Mucosa of rectum (tissue), 2 donors: ENCODE measurements at regions not wholly inside any gene's neighbourhood (a gene's known extent, or its start where the extent isn't known, plus 50 kb on each side); places are given as distances from the start of the nearest gene placed in this dataset.
A peak's percentile ranks its signal among the peaks of the same experiment; 100 is the strongest.

Experiments
- H3K27ac ChIP-seq, 2 donors: one replicate each; pipeline ENCODE4 v1.7.0; 2013; ENCODE audit warnings: inconsistent platforms in 2 of 2, low read depth in 2 of 2, low read length in 2 of 2
- H3K27me3 ChIP-seq, 2 donors: one replicate each; pipeline ENCODE4 v1.7.0; 2013; ENCODE audit warnings: low read length in 2 of 2; ENCODE audit not compliant: control insufficient read depth in 2 of 2, insufficient read depth in 2 of 2
- H3K36me3 ChIP-seq, 2 donors: one replicate each; pipeline ENCODE4 v1.7.0; 2013; ENCODE audit warnings: low read length in 2 of 2; ENCODE audit not compliant: control insufficient read depth in 2 of 2, insufficient read depth in 2 of 2
- H3K4me1 ChIP-seq, 2 donors: one replicate each; pipeline ENCODE4 v1.7.0; 2013; ENCODE audit warnings: low read length in 2 of 2, mild to moderate bottlenecking in 1 of 2; ENCODE audit not compliant: control insufficient read depth in 2 of 2, insufficient read depth in 2 of 2
- H3K4me3 ChIP-seq, 2 donors: one replicate each; pipeline ENCODE4 v1.7.0; 2013; ENCODE audit warnings: low read length in 2 of 2
- H3K9ac ChIP-seq, 2 donors: one replicate each; pipeline ENCODE4 v1.7.0; 2013; ENCODE audit warnings: low read length in 2 of 2, low read depth in 1 of 2, mild to moderate bottlenecking in 1 of 2
- H3K9me3 ChIP-seq, 2 donors: one replicate each; pipeline ENCODE4 v1.7.0; 2013; ENCODE audit warnings: low read length in 2 of 2; ENCODE audit not compliant: control insufficient read depth in 2 of 2
- donor health status: healthy.
- donor health status: Normal muscosa, but diverticular disease.

DNA sequence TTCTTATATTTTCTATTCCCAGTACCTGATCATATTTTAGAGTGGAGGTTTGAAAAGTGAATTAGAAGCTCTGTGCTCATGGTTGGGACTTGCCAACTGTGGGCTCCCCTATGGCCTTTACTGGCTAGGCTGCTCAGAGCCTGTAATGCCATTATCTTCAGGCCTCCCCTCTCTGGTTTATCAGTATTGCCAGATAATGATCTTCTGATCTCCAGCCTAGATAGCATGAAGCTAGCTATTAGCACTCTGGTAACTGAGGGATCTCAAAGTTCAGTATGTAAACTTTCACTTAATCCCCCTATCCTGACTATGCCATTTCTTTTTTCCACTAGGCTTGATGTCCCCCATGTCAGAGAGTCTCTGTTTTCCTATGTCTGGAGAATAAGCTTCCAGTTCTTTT, 393.7 kb upstream of the CITED2 start:
- no peaks in the 10 kb centered on the region for H3K9me3 ChIP-seq

DNA sequence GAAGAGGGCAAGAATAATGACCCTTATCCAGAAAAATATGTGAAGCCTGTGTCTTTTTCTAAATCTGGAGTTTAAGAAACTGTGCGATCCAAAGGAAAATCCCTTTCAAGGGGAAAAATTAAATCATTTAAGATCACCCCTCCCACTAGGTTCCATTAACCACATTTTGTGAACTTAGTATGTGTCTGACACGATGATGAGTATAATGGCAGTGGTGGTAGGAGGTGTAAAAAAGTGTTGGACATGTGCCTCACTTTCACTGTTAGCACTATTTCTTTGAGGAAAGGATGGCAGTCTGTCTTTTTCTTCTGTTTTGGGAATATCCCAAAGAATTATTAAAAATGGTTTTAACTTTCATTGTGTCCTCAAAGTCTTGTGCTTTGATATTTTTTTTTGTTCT, 392.3 kb upstream of the CITED2 start:
- no peaks in the 10 kb centered on the region for H3K9me3 ChIP-seq
- H3K4me3 ChIP-seq = no peak overlapping the region
- H3K27ac ChIP-seq = no peak overlapping the region
- H3K9ac ChIP-seq = no peak overlapping the region
- peaks cover 0 to 8% of the 10 kb centered on the region in 2 donors for H3K4me1 ChIP-seq
- H3K27me3 ChIP-seq = no peaks in the 10 kb centered on the region
- H3K36me3 ChIP-seq = no peaks in the 10 kb centered on the region

More for the DNA sequence above, 393.7 kb upstream of the CITED2 start:
- H3K27me3 ChIP-seq = no peaks in the 10 kb centered on the region
- H3K4me1 ChIP-seq = peaks cover 0 to 8% of the 10 kb centered on the region in 2 donors
- H3K36me3 ChIP-seq = no peaks in the 10 kb centered on the region
- no peak overlapping the region for H3K4me3 ChIP-seq
- no peak overlapping the region for H3K9ac ChIP-seq
- no peak overlapping the region for H3K27ac ChIP-seq

DNA sequence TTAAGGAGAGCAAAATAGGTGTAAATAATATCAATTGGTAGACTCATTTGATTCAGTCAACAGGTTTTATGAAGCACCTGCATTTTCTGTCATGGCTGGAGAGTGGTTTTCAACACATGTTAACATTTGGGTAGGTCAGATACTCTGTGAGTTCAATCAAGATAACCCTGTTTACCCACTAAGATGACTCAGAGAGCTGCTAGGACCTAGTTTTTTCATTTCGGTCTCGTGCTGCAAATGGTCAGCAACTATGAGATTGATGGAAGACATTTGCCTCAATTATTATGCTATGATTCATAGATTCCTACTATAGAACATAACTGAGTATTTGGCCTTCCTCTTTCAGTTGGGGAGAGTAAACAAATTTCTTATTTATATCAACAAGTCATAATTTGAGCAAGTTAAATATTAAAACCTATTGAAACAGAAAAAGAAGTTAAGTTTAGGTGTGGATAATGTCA, 391.4 kb upstream of the CITED2 start:
- Histone ChIP-seq H3K27ac (no peak overlapping the region), H3K4me1 (peaks cover 0 to 8% of the 10 kb centered on the region in 2 donors), H3K4me3 (no peak overlapping the region), H3K36me3 (no peaks in the 10 kb centered on the region), H3K9me3 (no peaks in the 10 kb centered on the region), H3K27me3 (no peaks in the 10 kb centered on the region), H3K9ac (no peak overlapping the region)

DNA sequence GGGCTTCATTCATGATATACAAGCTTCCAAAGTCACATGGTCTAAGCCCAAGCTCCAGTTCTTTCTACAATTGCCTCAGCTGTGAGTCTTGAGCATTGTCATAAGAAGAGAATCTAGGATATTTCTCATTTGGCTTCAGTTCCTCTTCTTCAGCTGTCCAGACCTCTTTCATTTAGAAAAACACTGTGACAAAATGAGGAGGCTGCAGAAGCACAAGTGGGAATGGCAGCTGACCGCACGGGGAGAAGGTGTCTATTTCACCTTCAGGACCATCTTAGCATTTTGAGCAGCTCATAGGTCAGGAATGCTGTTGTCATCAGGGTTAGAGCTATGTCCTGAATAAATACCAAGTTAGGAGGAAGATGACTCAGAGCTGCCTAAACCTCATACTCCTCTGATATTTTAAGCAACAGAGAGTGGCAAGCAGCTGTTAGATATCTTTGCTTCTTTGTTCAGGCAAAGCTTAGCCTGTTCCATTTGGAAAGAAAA, 390.1 kb upstream of the CITED2 start:
- peak overlapping the region in 1 of 2 donors; percentile 38 for H3K9ac ChIP-seq

DNA sequence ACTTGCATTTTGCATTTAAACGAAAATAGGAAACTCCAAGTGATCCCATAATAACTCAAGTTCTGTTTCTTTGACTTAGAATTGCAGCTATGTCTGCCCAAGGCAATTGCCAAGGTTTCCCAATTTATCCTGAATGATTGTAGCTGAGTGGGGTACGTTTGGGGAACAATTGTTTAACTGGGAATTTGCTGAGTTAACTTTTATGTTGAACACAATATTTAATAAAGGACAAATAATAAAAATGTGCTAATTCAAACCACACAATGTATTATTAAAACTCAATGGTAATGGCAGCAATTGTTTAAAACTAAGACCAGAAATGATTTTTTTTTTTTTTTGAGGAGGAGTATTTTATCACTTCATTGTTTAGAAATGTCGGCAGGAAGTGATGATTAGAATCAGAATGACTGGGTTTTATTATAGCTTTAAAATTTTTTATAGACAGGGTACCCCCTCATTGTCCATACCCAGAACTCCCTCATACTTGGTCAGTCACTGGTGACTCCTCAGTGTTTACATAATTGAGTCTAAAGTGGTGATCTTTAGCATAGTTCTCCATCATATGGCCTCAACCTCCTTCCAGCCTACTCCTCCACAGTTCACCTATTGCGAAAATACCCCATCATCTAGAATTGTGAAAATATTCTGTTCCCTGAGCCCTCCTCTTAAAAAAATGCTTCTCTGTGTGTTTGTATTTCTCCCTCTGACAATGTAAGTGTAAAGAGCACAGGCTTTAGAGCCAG, 389.2 kb upstream of the CITED2 start:
- Histone ChIP-seq H3K4me1 (peaks cover 0 to 8% of the 10 kb centered on the region in 2 donors), H3K4me3 (no peak overlapping the region)

More for the DNA sequence above, 390.1 kb upstream of the CITED2 start:
- no peaks in the 10 kb centered on the region for H3K9me3 ChIP-seq
- H3K4me3 ChIP-seq = peak overlapping the region in 1 of 2 donors; percentile 17
- peak overlapping the region; percentile 50 to 62 for H3K27ac ChIP-seq
- H3K4me1 ChIP-seq = peaks cover 0 to 8% of the 10 kb centered on the region in 2 donors
- H3K27me3 ChIP-seq = no peaks in the 10 kb centered on the region
- no peaks in the 10 kb centered on the region for H3K36me3 ChIP-seq

DNA sequence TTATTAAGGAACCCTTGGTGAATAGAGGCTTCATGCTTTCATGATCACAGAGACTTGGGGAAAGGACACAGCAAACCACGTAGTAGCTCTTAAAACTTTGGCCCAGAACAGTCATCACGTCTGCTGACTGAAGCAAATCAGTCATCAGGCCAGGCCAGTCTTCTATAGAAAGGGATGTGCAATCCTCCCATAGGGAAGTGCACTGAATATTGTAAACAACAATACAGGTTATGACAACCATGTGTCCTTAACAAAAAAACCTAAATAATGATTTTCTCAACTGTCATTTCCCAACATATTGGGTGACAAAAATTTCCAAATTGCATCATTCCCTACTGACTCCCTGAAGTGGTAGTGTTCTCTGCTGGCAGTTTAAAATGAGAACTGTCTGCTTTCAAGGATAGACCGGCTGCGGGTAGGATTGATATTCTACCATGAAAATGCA, 388.2 kb upstream of the CITED2 start:
- Histone ChIP-seq H3K4me3 (no peak overlapping the region), H3K9me3 (no peaks in the 10 kb centered on the region), H3K27ac (no peak overlapping the region), H3K36me3 (no peaks in the 10 kb centered on the region), H3K4me1 (peaks cover 0 to 8% of the 10 kb centered on the region in 2 donors), H3K9ac (no peak overlapping the region), H3K27me3 (no peaks in the 10 kb centered on the region)

More for the DNA sequence above, 389.2 kb upstream of the CITED2 start:
- Histone ChIP-seq H3K36me3 (no peaks in the 10 kb centered on the region), H3K27ac (peak overlapping the region; percentile 50 to 62), H3K9ac (no peak overlapping the region), H3K27me3 (no peaks in the 10 kb centered on the region), H3K9me3 (no peaks in the 10 kb centered on the region)

DNA sequence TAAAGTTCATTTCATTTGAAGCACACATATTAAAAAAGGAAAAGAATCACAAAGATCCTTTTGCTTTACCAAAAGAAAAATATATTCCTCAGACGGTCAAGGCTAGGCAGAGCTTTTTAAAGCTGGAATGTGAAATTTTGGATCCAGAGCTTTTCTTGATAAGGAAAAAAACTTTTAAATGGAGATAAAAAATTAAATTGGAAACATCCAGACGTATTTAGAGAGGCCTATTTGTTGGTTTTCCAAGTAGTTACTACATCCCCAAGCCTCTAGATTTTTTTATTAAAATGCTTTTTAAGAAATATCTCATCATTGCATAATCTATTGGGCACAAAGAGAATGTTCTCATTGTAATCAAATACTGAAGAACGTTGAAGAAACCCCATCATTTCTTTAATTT, 385.7 kb upstream of the CITED2 start:
- Histone ChIP-seq H3K36me3 (no peaks in the 10 kb centered on the region), H3K9ac (no peak overlapping the region), H3K4me3 (no peak overlapping the region), H3K4me1 (peaks cover 0 to 8% of the 10 kb centered on the region in 2 donors), H3K27ac (no peak overlapping the region), H3K9me3 (no peaks in the 10 kb centered on the region), H3K27me3 (no peaks in the 10 kb centered on the region)

DNA sequence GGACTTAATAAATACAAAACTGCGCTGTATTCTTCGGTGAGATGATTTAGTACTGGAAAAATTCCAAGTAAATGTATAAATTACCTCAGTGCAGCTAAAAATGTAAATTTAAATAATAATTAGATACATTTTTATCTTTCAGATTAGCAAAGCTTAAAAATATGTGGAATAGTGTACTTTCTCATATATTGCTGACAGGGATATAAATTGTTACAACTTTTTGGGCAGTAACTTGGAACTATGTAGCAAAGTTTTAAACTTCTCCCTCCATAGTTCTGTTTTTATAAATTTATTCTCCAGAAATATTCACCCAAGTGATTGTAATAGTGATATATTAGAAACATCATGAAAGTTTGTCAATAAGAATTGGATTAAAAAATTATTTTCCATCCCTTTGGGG, 384.6 kb upstream of the CITED2 start:
- no peaks in the 10 kb centered on the region for H3K9me3 ChIP-seq
- H3K36me3 ChIP-seq = no peaks in the 10 kb centered on the region
- H3K4me1 ChIP-seq = peaks cover 0 to under 1% of the 10 kb centered on the region in 2 donors
- no peak overlapping the region for H3K4me3 ChIP-seq
- H3K27ac ChIP-seq = no peak overlapping the region
- no peak overlapping the region for H3K9ac ChIP-seq
- H3K27me3 ChIP-seq = no peaks in the 10 kb centered on the region

DNA sequence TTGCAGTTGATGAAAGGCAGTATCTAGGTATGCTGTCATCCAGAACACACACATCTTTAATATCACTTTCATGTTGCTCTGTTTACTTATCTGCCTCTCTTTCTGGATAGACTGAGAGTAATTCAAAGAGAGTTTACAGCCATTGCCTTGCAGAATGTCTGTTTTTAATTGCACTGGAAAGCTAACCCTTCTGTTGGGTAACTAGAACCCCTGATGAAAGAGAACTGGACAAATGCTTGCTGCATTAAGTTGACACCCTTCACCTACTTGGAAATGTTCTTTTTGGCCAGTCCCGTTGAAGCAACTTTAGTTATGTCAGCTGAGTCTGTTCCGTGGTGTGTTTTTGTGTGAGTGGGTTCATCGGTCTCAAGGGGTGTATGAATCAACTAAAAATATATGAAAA, 383.8 kb upstream of the CITED2 start:
- Histone ChIP-seq H3K4me3 (no peak overlapping the region), H3K27ac (no peak overlapping the region), H3K9me3 (no peaks in the 10 kb centered on the region), H3K9ac (no peak overlapping the region), H3K4me1 (no peaks in the 10 kb centered on the region), H3K36me3 (no peaks in the 10 kb centered on the region), H3K27me3 (no peaks in the 10 kb centered on the region)

DNA sequence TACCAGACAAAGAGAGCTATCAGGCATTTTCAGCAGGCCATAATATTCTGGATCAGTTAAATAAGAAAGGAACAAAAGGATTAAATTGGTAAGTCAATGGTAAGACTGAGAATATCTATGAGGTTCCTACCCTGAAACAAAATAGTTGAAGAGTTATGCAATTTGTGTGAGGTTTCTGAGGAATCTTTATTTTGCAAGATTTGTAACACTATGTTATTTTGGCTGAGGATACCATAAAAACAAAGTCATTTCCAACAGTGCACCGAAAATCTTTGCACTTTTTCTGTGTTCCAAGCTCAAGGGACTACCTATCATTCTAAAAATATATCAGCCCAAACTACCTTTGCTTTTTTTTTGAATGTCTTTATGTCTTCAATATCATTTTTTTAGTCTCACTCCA, 383.3 kb upstream of the CITED2 start:
- Histone ChIP-seq H3K9me3 (no peaks in the 10 kb centered on the region), H3K4me1 (no peaks in the 10 kb centered on the region), H3K27me3 (no peaks in the 10 kb centered on the region), H3K4me3 (no peak overlapping the region), H3K36me3 (no peaks in the 10 kb centered on the region), H3K9ac (no peak overlapping the region), H3K27ac (no peak overlapping the region)
